ENCODE measurements at regions not wholly inside any gene's neighbourhood (a gene's known extent, or its start where the extent isn't known, plus 50 kb on each side); places are given as distances from the start of the nearest gene placed in this dataset.

- no peak overlapping the region for H3K4me3 ChIP-seq (replicated peaks; ENCODE audit: low read depth, low read length)
- no peak for DNase-seq (ENCODE audit: low read depth)
- no peak for TF ChIP-seq CTCF (IDR thresholded peaks at IDR 0.05; ENCODE audit: low read length, missing control alignments)
These were observed 129.3 kb upstream of the CCDC68 start for GRCh38 chr18:55088561-55088960.

- no peak for TF ChIP-seq CTCF (IDR thresholded peaks at IDR 0.05; ENCODE audit: low read length, missing control alignments)
These were observed 128.7 kb upstream of the CCDC68 start for GRCh38 chr18:55088000-55088401.

GRCh38 chr18:55086906-55087305 lies 127.6 kb upstream of the CCDC68 start:
- TF ChIP-seq CTCF (IDR thresholded peaks at IDR 0.05; ENCODE audit: low read length, missing control alignments): no peak
- H3K4me3 ChIP-seq (replicated peaks; ENCODE audit: low read depth, low read length): no peak overlapping the region
- DNase-seq (ENCODE audit: low read depth): no peak

More at GRCh38 chr18:55088000-55088401, 128.7 kb upstream of the CCDC68 start:
- no peak for DNase-seq (ENCODE audit: low read depth)
- no peak overlapping the region for H3K4me3 ChIP-seq (replicated peaks; ENCODE audit: low read depth, low read length)

- no peak for TF ChIP-seq CTCF (IDR thresholded peaks at IDR 0.05; ENCODE audit: low read length, missing control alignments)
- DNase-seq (ENCODE audit: low read depth): no peak
- H3K4me3 ChIP-seq (replicated peaks; ENCODE audit: low read depth, low read length): no peak overlapping the region
These were observed 126.5 kb upstream of the CCDC68 start for GRCh38 chr18:55085557-55086285.

- no peak overlapping the region for H3K4me3 ChIP-seq (replicated peaks; ENCODE audit: low read depth, low read length)
- DNase-seq (ENCODE audit: low read depth): no peak
- no peak for TF ChIP-seq CTCF (IDR thresholded peaks at IDR 0.05; ENCODE audit: low read length, missing control alignments)
These were observed 125.3 kb upstream of the CCDC68 start for GRCh38 chr18:55084550-55084949.

GRCh38 chr18:55083461-55083860 lies 124.2 kb upstream of the CCDC68 start:
- TF ChIP-seq CTCF (IDR thresholded peaks at IDR 0.05; ENCODE audit: low read length, missing control alignments): no peak
- no peak for DNase-seq (ENCODE audit: low read depth)
- no peak overlapping the region for H3K4me3 ChIP-seq (replicated peaks; ENCODE audit: low read depth, low read length)

Measured in fibroblast of pulmonary artery (primary cell).